Heart left ventricle (tissue), 13 donors: ENCODE measurements at regions not wholly inside any gene's neighbourhood (a gene's known extent, or its start where the extent isn't known, plus 50 kb on each side); places are given as distances from the start of the nearest gene placed in this dataset.

Experiments used
- POLR2A ChIP-seq, 2 donors: fragments of 450-650 bp; IDR thresholded peaks; one replicate each; pipeline ENCODE4 v1.6.1; 2017; ENCODE audit warnings: antibody characterized with exemption in 2 of 2, mild to moderate bottlenecking in 2 of 2, moderate library complexity in 2 of 2
- TF ChIP-seq, protein P1 (sequence below), 12 donors: fragments of 200-600 bp; sonication (generic) in 4 of 12; IDR thresholded peaks; one replicate each; pipeline versions ENCODE4 v1.5.0 to v1.8.0; 2018 to 2022; ENCODE audit warnings: antibody characterized with exemption in 12 of 12, mild to moderate bottlenecking in 5 of 12
- donor health status: ischemic (EF 13 %, LVEDD 7.1; RV severe dilation, severe dysfunction).
- donor health status: DM: no; HTN: yes; CAD: no.
- donor health status: DM: no; HTN: no; CAD: no.
- donor health status: ischemic (EF 25% LVEDD 6.9; RV normal size, moderate dysfunction).
- donor health status: ischemic (EF 25% LVEDD 5.7; RV mildly dilated, moderate dysfunction).
- donor health status: ischemic (EF 35%, LVEDD 5.7; RV mildly dilated, moderate dysfunction).
- donor health status: nonischemic (EF 11% LVEDD 7.7; RV severe dilation, severe dysfunction).
- donor health status: DM: yes; HTN: yes; CAD: no.
- donor health status: PGD.
- donor health status: ischemic (EF 29% LVEDD 5.4; RV normal size, mild dysfunction).
- donor health status: nonischemic (EF 23%, LVEDD 6.1; RV moderate dilation, normal function).

DNA sequence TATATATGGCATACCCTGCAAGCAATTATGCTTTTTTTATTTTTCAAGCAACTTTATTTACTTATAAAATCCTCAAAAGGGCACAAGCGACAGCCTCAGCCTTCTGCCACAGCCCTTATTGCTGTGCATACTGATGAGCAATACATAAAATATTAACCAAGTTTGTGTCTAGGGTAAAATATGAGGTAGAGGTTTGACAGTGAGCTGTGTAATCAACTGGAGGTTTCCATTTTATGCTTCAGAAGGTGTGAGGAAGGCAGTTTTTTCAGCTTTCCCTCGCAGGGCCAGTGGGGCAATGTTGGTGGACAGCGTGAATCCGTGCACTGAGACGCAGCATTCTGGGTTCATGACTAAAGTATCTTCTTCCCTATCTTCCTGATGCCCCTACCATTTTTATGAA, 310.4 kb downstream of the IRS2 start:
- TF ChIP-seq, protein P1, sequence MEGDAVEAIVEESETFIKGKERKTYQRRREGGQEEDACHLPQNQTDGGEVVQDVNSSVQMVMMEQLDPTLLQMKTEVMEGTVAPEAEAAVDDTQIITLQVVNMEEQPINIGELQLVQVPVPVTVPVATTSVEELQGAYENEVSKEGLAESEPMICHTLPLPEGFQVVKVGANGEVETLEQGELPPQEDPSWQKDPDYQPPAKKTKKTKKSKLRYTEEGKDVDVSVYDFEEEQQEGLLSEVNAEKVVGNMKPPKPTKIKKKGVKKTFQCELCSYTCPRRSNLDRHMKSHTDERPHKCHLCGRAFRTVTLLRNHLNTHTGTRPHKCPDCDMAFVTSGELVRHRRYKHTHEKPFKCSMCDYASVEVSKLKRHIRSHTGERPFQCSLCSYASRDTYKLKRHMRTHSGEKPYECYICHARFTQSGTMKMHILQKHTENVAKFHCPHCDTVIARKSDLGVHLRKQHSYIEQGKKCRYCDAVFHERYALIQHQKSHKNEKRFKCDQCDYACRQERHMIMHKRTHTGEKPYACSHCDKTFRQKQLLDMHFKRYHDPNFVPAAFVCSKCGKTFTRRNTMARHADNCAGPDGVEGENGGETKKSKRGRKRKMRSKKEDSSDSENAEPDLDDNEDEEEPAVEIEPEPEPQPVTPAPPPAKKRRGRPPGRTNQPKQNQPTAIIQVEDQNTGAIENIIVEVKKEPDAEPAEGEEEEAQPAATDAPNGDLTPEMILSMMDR (IDR thresholded peaks at IDR 0.05) = no peak
- TF ChIP-seq POLR2A (IDR thresholded peaks at IDR 0.05) = no peak
